ENCODE measurements at regions not wholly inside any gene's neighbourhood (a gene's known extent, or its start where the extent isn't known, plus 50 kb on each side); places are given as distances from the start of the nearest gene placed in this dataset.

GRCh38 chr11:119782739-119783072, 53.7 kb upstream of the NECTIN1 start:
- no peaks in the 10 kb centered on the region for H3K9me2 ChIP-seq (ENCODE audit: insufficient read depth, low read length)
- no peaks in the 10 kb centered on the region for H3K79me2 ChIP-seq (replicated peaks; ENCODE audit: insufficient read depth, low read length)
- no peak overlapping the region for H3K9ac ChIP-seq (ENCODE audit: low read length)
- no peak overlapping the region for H3K4me3 ChIP-seq (ENCODE audit: low read length)
- H3F3A ChIP-seq (ENCODE audit: insufficient read depth, low read length, poor library complexity, severe bottlenecking), result no peaks in the 10 kb centered on the region
- H3K27me3 ChIP-seq (ENCODE audit: insufficient read depth, low read depth, low read length), result no peaks in the 10 kb centered on the region
- no peak for TF ChIP-seq TAF1 (IDR thresholded peaks at IDR 0.05; ENCODE audit: low read depth)
- TF ChIP-seq MXI1 (conservative IDR thresholded peaks at IDR 0.05; ENCODE audit: poor library complexity, severe bottlenecking), result no peak
- TF ChIP-seq CTCF (IDR thresholded peaks at IDR 0.05; ENCODE audit: poor library complexity, severe bottlenecking), result no peak
- no peak for TF ChIP-seq POLR2AphosphoS5 (IDR thresholded peaks at IDR 0.05)
- TF ChIP-seq SMC3 (conservative IDR thresholded peaks at IDR 0.05; ENCODE audit: poor library complexity), result no peak
- no peak for TF ChIP-seq REST (IDR thresholded peaks at IDR 0.05; ENCODE audit: borderline replicate concordance)
- no peak for TF ChIP-seq EZH2 (IDR thresholded peaks at IDR 0.05; ENCODE audit: borderline replicate concordance, insufficient read depth, low read length, poor library complexity, severe bottlenecking)
- no peak for TF ChIP-seq RAD21 (conservative IDR thresholded peaks at IDR 0.05)
- TF ChIP-seq EP300 (conservative IDR thresholded peaks at IDR 0.05; ENCODE audit: poor library complexity, severe bottlenecking), result no peak
- no peak overlapping the region for H3K4me2 ChIP-seq (ENCODE audit: low read length)
- no peaks in the 10 kb centered on the region for H4K20me1 ChIP-seq (ENCODE audit: insufficient read depth)
- H2AFZ ChIP-seq (ENCODE audit: low read depth, low read length), result no peak overlapping the region
- no peak overlapping the region for H3K27ac ChIP-seq (ENCODE audit: low read length)
- H3K9me3 ChIP-seq (ENCODE audit: low read length), result no peaks in the 10 kb centered on the region
- H3K36me3 ChIP-seq (ENCODE audit: insufficient read depth, low read length), result no peaks in the 10 kb centered on the region

GRCh38 chr11:119782006-119782738, 53.2 kb upstream of the NECTIN1 start:
- no peak overlapping the region for H3K4me2 ChIP-seq (ENCODE audit: low read length)
- H3K9me2 ChIP-seq (ENCODE audit: insufficient read depth, low read length), result no peaks in the 10 kb centered on the region
- no peaks in the 10 kb centered on the region for H4K20me1 ChIP-seq (ENCODE audit: insufficient read depth)
- no peaks in the 10 kb centered on the region for H3K27me3 ChIP-seq (ENCODE audit: insufficient read depth, low read depth, low read length)
- H3K79me2 ChIP-seq (replicated peaks; ENCODE audit: insufficient read depth, low read length), result no peaks in the 10 kb centered on the region
- no peak overlapping the region for H3K27ac ChIP-seq (ENCODE audit: low read length)
- no peak overlapping the region for H2AFZ ChIP-seq (ENCODE audit: low read depth, low read length)
- TF ChIP-seq EP300 (conservative IDR thresholded peaks at IDR 0.05; ENCODE audit: poor library complexity, severe bottlenecking) (no peak), SMC3 (conservative IDR thresholded peaks at IDR 0.05; ENCODE audit: poor library complexity) (no peak), MXI1 (conservative IDR thresholded peaks at IDR 0.05; ENCODE audit: poor library complexity, severe bottlenecking) (no peak), REST (IDR thresholded peaks at IDR 0.05; ENCODE audit: borderline replicate concordance) (no peak), POLR2AphosphoS5 (IDR thresholded peaks at IDR 0.05) (no peak), TAF1 (IDR thresholded peaks at IDR 0.05; ENCODE audit: low read depth) (no peak), CTCF (IDR thresholded peaks at IDR 0.05; ENCODE audit: poor library complexity, severe bottlenecking) (no peak), EZH2 (IDR thresholded peaks at IDR 0.05; ENCODE audit: borderline replicate concordance, insufficient read depth, low read length, poor library complexity, severe bottlenecking) (no peak), RAD21 (conservative IDR thresholded peaks at IDR 0.05) (no peak)
- no peaks in the 10 kb centered on the region for H3F3A ChIP-seq (ENCODE audit: insufficient read depth, low read length, poor library complexity, severe bottlenecking)
- H3K4me3 ChIP-seq (ENCODE audit: low read length), result no peak overlapping the region
- no peak overlapping the region for H3K9ac ChIP-seq (ENCODE audit: low read length)
- no peaks in the 10 kb centered on the region for H3K36me3 ChIP-seq (ENCODE audit: insufficient read depth, low read length)
- no peaks in the 10 kb centered on the region for H3K9me3 ChIP-seq (ENCODE audit: low read length)
